ENCODE measurements at regions not wholly inside any gene's neighbourhood (a gene's known extent, or its start where the extent isn't known, plus 50 kb on each side); places are given as distances from the start of the nearest gene placed in this dataset.

DNA sequence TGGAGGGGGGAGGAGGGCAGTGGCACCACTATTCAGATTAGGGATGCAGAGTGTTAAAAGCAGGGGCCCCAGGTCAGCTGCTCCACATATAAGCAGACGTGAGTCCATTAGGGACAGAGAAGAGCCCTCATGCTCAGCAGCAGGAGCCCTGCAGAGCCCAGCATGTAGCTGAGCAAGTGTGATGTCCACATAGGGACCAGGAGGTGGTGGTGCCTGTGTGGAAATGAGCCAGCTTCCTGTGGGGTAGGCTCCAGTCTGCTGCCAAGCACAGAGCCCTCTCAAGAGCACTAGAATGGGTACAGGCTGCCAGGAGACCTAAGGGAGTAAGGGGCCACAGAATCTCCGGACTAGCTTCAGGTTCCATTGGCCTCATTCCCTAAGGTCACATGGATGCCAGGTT is 57.9 kb upstream of the MLN start:
- TF ChIP-seq, protein P1, sequence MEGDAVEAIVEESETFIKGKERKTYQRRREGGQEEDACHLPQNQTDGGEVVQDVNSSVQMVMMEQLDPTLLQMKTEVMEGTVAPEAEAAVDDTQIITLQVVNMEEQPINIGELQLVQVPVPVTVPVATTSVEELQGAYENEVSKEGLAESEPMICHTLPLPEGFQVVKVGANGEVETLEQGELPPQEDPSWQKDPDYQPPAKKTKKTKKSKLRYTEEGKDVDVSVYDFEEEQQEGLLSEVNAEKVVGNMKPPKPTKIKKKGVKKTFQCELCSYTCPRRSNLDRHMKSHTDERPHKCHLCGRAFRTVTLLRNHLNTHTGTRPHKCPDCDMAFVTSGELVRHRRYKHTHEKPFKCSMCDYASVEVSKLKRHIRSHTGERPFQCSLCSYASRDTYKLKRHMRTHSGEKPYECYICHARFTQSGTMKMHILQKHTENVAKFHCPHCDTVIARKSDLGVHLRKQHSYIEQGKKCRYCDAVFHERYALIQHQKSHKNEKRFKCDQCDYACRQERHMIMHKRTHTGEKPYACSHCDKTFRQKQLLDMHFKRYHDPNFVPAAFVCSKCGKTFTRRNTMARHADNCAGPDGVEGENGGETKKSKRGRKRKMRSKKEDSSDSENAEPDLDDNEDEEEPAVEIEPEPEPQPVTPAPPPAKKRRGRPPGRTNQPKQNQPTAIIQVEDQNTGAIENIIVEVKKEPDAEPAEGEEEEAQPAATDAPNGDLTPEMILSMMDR (conservative IDR thresholded peaks at IDR 0.05; ENCODE audit: control insufficient read depth, insufficient read depth, low read depth, low read length), result no peak
- DNase-seq (ENCODE audit: low read depth), result no peak

DNA sequence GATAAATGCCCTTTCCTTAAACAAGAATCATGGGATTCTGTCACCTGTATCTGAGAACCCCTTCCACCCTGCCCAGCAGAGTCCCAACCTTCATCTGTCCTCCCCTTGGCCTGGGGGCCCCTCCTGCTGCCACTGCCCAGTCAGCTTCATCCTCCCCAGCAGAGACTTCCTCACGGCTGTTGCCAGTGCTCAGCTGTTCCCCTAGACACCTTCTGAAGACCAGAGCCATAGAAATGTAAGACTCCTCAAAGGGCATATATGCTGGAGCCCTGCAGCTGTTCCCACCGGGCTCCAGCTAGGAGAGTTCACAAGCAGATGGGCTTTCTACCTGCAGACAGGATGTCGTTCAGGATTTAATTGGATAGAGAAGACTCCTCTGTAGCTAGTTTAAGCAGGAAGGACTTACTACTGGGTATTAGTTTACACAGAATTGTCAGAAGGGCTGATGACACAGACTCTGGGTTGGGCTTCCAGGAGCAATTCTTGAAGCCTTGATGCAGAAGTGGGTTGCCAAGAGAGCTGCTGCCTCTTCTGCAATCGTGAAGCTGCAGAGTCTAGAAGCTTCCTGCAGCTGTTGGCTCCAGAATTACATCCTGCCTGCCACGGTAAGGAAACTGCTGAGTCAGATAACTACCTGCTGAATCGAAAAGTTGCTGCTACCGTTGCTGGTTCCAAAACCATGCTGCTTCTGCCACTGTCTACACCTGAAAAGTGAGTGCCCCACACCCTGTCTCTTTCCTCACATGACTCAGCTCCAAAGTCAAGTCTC is 57.1 kb upstream of the MLN start:
- DNase-seq (ENCODE audit: low read depth), result peak; percentile 57
- H3K4me3 ChIP-seq (ENCODE audit: control insufficient read depth, low read depth, low read length), result no peak overlapping the region
- TF ChIP-seq, protein P1 (conservative IDR thresholded peaks at IDR 0.05; ENCODE audit: control insufficient read depth, insufficient read depth, low read depth, low read length), result no peak

More for the DNA sequence above, 57.9 kb upstream of the MLN start:
- H3K4me3 ChIP-seq (ENCODE audit: control insufficient read depth, low read depth, low read length), result no peak overlapping the region

DNA sequence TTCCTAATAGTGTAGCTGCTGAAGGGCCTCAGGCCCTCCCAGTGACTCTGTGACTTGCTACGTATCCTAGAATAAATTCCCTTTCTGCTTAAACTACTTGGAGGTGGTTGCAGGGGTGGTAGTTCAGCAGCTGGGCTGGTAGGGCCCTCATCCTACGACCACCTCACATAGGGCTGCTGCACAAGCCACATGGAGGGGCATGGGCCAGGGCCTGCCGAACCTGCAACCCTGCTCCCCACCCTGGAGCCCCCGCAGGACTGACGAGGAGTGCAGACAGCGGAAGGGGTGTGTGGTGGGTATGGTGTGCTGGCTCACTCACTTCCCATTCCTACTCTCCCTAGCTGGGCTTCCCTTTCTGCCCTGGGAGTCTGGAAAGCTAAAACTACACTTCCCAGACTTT is 56.2 kb upstream of the MLN start:
- H3K4me3 ChIP-seq (ENCODE audit: control insufficient read depth, low read depth, low read length), result no peak overlapping the region
- TF ChIP-seq, protein P1 (conservative IDR thresholded peaks at IDR 0.05; ENCODE audit: control insufficient read depth, insufficient read depth, low read depth, low read length), result no peak
- DNase-seq (ENCODE audit: low read depth), result no peak

DNA sequence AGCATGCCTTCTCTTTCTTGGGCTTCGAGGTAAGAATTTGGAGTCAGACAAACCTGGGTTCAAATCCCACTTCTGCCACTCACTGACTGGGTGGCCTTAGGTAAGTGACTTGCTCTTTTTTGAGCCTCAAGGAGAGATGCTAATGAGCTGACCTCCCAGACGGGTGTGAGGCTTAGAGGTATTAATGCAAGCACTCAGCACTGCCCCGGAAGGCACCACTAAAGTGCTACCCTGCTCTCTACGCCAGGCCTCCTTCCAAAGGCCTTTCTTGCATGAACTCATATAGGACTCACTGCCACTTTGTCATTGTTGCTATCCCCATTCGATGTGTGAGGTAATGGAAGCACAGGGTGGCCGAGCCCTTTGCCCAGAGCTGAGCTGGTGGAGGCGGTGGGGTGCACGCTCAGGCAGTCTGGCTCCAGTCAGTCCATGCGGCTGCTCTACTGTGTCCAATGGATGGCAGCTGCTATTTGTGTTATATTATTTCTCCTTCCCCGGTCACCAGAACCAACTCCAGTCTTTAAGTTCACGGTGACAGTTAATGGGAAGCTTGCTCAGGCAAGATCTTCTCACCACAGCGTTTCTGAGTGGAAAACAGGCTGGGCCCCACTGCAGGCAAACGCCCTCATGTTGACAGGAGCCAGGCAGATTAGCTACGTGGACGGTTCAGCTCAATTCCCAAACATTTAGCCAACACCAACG is 55.2 kb upstream of the MLN start:
- TF ChIP-seq, protein P1 (conservative IDR thresholded peaks at IDR 0.05; ENCODE audit: control insufficient read depth, insufficient read depth, low read depth, low read length), result no peak
- DNase-seq (ENCODE audit: low read depth), result no peak
- H3K4me3 ChIP-seq (ENCODE audit: control insufficient read depth, low read depth, low read length), result no peak overlapping the region

DNA sequence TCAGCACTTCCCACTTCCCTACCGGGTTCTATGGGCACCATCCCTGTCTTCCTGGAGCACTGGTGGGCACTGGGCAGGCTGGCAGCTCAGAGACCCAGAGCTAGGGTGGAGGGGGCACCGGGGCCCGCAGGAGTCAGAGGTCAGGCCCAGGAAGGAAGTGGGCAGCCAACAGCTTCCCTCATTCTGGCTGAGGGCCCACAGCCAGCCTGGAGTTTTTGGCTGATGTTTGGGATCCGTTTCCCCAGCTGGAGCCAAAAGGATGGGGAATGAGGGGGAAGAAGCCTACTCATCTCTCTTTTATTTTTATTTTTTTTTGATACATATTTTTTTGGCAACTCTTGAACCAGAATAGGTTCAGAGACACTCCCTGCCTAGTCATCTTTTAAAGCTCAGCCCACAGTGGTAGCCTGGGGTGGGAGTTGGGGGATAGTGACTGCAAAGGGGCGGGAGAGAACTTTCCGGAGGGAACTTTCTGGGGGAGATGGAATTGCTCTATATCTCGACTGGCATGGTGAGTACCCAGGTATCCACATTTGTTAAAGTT is 54.2 kb upstream of the MLN start:
- DNase-seq (ENCODE audit: low read depth), result peak; percentile 39
- H3K4me3 ChIP-seq (ENCODE audit: control insufficient read depth, low read depth, low read length), result no peak overlapping the region
- TF ChIP-seq, protein P1 (conservative IDR thresholded peaks at IDR 0.05; ENCODE audit: control insufficient read depth, insufficient read depth, low read depth, low read length), result no peak

DNA sequence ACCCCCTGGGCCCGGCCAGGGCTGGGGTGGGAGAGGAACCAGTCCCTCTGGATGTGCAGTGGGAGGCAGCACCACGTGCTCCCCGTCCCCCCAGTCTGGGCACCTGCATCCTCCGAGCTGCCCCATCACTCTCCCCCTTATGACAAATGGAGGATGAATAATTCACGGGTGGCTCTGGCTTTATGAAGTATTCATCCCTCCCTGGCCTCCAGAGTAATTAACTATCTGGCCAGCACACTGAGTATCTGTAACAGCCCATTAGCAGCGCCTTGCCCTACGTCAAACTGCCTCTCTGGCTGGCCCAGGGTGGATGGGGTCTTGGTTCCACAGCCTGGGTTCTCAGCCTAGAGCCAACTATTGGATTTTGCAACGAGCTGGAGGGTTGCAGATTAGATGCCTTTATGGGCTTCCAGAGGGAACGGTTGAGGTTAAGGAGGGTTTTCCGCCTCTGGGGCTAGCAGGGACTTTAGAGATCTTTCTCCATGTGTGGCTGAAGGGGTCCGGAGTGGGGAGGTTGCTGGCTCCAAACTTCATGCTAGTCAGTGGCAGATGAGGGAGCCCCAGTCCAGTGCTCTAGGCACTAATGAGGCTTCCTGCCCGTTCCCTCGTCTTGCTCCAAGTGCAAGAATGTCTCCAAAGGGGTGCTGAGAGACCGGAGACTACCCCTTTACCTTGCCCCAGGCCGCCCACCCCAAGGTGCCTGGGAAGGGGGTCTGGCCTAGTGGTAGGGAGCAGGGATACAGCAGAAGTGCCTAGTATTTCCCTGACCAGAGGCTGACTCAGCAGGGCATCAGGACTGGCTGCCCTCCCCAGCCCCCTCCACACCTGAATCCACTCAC is 53.5 kb upstream of the MLN start:
- H3K4me3 ChIP-seq (ENCODE audit: control insufficient read depth, low read depth, low read length), result no peak overlapping the region
- DNase-seq (ENCODE audit: low read depth), result peak; percentile 5
- TF ChIP-seq, protein P1 (conservative IDR thresholded peaks at IDR 0.05; ENCODE audit: control insufficient read depth, insufficient read depth, low read depth, low read length), result no peak

Measured in fibroblast of mammary gland (primary cell).